GM13977 (cell line): ENCODE measurements at regions not wholly inside any gene's neighbourhood (a gene's known extent, or its start where the extent isn't known, plus 50 kb on each side); places are given as distances from the start of the nearest gene placed in this dataset.

ENCODE experiments used
- DNase-seq: peaks from one replicate; pipeline ENCODE4 v3.0.0; 2012; ENCODE audit warnings: low spot score
- CTCF ChIP-seq: IDR thresholded peaks from 2 replicates; pipeline ENCODE4 v1.5.1; 2012; ENCODE audit warnings: mild to moderate bottlenecking, control low read depth; ENCODE audit not compliant: insufficient read depth; ENCODE audit errors: extremely low read depth, missing control alignments
- in situ Hi-C: fragments of 300-500 bp; cut with MboI; formaldehyde crosslinking; loops from one replicate; pipeline ENCODE4 v1.12.0; 2022; ENCODE audit warnings: low sequenced_read_pairs, low pct_unique_long_range_greater_than_20kb, mixed read lengths, inconsistent platforms; ENCODE audit not compliant: unreplicated experiment

DNA sequence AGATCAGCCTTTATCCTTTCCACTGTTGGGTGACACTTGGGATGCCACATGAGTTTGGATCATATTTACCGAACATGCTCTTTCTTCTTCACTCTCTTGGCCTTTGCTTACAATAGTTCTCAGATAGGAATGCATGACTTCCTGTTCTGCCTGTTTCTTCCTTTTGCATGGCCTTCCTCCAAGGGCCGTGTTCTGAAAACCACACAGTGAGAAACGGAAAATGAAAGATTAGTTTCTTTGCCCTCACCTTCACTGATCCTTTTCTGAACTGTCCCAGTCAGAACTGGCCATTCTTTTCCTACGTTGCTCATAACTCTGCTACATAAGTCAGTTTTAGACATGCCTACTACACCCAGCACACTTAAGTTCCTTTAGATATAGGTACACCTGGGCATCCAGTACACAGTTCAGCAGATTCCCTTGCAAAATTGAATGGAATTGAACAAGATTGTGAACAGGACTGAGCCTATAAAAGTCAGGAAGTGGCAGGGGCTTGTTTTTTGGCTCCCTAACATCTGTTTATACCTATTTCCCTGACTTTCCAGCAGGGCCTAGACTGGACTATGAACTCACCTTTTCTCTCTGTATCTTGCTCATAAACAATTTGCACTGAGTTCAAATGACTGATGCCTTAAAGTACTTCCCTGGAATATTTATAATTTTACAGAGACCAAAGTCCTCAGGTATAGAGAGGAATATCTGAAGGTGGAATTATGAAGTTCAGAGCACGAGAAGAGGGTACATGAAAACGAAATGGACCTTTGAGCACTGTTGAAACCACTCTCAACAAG lies 186.4 kb upstream of the ST6GAL2 start:
- no peak for TF ChIP-seq CTCF
- no peak for DNase-seq
- in situ Hi-C loops: no loop called here

DNA sequence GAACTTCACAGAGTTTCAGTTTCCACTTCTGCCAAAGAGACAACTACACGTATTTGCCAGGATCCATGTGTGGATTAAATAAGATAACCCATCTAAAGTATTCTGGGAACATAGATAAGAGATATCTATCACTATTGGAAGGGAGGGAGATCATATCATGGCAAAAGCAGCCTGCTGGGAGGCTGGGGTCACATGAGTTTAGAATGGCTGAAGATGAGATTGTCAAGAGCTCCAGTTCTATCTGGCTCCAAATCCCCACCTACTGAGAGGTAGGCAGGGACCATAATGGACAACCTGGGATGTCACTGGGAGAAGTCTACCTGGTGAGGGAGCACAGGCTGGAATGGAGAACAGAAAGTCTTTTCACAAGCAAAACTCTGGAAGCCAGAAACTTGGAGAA lies 192.6 kb upstream of the ST6GAL2 start:
- no peak for TF ChIP-seq CTCF
- DNase-seq: no peak
- in situ Hi-C loops: no loop called here

- in situ Hi-C loops: no loop called here
- no peak for DNase-seq
- TF ChIP-seq CTCF: no peak
Measured at GRCh38 chr2:107086497-107086896, 200.5 kb upstream of the ST6GAL2 start.

DNA sequence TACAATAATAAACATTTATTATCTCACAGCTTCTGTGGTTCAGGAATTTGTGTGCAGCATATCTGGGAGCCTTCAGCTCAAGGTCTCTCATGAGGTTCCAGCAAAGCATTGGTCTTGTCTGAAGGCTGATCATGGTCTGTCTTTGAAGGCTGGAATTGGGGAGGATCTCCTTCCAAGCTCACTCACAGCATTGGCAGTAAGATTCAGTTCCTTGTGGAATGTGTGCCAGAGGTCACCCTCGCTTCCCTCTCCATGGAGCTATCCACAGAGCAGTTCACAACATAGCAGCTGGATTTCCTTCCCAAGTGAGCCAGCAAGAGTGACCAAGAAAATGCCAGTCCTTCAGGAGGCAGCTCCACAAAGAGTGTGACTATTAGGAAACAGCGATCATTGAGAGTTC lies 202.2 kb upstream of the ST6GAL2 start:
- in situ Hi-C loops: no loop called here
- no peak for TF ChIP-seq CTCF
- no peak for DNase-seq

GRCh38 chr2:107091163-107091864 lies 205.3 kb upstream of the ST6GAL2 start:
- no peak for DNase-seq
- in situ Hi-C loops: no loop called here
- no peak for TF ChIP-seq CTCF

DNA sequence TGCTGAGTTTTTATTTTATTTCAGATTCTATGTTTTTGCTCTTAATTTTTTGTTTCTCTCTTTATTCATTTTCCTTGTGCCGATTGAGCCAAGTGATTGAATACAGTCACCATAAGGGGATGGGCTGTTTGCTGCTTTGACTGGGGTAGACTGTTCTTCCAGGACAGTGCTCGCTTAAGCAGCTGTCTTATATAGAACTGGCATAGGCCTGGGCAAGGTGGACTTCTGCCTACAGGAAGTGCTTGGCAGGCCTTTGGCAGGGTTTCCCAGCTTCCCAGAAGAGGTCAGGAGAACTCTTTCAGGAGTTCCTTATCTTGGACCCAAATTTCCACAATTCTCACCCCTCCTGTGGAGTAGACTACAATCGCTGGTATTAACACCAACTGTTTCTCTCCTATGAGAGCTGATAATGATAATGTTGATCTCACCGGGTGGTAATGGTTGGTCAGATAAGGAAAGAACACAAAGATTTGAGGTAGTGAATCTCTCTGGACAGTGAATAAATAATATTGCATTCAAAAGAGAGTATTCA lies 207.5 kb upstream of the ST6GAL2 start:
- in situ Hi-C loops: no loop called here
- no peak for TF ChIP-seq CTCF
- DNase-seq: no peak
